ENCODE measurements at regions not wholly inside any gene's neighbourhood (a gene's known extent, or its start where the extent isn't known, plus 50 kb on each side); places are given as distances from the start of the nearest gene placed in this dataset.

GRCh38 chr13:111925146-111925875, 141.6 kb upstream of the SOX1 start:
- DNase-seq (ENCODE audit: low read depth in 2 of 2), result no peak

DNA sequence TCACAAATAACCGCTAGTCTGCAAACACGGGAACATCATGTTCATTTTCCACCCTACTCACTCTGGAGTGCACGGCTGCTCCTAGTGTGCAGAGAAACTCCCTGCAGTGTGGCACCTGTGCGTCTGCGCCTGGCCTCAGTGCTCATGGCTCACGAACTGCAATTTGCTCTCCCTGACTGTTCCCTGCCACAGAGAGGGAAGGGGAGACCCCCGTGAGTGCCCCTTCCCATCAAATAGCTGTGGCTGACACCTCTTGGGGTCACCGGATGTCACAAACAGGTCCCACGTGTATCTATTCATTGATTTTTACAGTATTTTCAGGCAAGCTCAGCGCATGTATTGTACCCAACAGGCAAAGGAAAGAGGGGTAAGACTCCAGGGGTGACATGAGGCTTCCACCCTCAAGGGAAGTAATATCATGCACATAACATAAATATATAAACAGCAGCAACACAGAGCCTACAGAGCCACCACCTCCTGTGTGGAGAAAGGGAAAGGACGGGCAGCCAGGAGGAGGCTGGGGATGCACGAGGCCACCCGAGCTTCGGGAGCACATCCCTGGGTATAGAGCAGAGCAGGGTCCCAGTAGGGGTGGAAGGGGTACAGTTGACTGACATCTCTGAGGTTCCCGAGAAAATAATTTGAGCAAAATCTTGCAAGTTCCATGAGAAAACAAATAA, 140.3 kb upstream of the SOX1 start:
- DNase-seq (ENCODE audit: low read depth in 2 of 2), result no peak

GRCh38 chr13:111927181-111927540, 139.8 kb upstream of the SOX1 start:
- no peak for DNase-seq (ENCODE audit: low read depth in 2 of 2)

DNA sequence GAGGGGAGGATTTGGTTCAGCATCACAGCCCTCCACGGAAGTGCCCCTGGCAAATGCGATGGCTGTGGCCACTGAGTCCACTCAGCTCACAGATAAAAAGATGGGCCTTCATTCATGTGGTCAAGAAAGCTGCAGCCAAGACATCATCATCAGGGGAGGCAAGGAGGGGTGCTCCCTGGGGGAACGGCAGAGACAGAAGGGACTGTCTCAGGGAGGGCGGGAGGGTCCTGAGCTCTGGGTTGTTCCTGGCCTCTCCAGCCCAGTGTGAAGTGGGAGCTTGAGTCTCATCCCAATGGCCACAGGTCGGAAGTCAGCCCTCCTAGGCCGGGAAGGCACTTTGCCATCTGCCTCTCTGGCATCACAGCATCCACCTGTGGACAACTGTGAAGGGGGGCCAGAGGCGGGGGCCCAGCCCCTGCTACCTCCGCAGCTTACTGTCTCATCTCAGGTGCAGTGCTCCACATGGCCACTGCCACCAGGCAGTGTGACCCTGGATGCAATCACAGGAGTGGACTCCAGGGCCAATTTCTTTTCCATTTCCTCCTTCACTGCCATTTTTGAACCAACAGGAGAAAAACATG, 137.8 kb upstream of the SOX1 start:
- no peak for DNase-seq (ENCODE audit: low read depth in 2 of 2)

DNA sequence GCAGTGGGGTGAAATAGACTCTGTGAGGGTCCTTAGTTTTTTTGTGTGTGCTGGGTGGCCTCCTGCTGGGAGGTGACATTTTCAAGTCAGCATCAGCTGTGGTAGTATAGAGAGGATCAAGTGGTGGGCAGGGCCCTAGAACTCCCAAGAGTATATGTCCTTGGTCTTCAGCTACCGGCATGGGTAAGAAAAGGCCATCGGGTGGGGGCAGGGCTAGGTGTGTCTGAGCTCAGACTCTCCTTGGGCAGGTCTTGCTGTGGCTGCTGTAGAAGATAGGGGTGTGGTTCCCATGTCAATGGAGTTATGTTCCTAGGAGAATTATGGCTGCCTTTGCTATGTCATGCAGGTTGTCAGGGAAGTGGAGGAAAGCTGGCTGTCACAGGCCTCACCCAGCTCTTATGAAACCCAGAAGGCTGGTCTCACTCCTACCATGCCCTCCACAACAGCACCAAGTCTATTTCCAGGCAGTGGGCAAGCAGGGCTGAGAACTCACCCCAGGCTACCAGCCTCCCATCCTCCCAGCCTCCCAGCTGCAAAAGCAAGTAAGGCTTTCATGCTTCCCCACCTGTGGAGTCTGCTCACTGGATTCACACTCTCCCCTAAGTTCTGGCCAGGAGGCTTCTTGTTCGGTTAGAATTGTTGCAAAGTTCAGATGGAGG, 130.6 kb upstream of the SOX1 start:
- DNase-seq (ENCODE audit: low read depth in 2 of 2), result no peak

DNA sequence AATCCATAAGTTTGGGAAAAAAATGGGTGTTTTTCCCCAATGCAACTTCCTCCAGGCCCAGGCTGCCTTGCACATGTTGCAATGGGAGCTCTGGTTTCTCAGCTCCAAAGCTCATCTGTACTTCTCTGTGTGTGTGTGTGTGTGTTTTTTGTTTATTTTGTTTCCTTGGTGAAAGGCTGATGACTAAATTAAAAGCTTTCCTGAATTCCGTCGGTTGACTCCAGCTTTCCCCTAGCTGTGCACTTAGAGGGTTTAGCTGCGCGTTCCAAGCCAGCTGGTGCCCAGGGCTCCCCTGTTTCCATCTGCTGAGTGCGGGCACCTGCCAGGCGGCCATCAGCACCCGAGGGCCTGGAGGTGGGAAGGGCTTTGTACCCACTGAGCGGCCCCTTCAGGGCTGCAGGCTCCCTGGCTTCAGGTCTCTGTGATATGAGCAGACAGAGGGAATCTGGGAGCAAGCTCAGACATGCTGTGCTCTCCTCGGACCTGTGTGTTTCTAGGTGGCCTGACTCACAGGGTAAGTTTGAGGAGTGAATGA, 129.1 kb upstream of the SOX1 start:
- DNase-seq (ENCODE audit: low read depth in 2 of 2), result no peak

- DNase-seq (ENCODE audit: low read depth in 2 of 2), result no peak
Observed at GRCh38 chr13:111938741-111939665, 127.9 kb upstream of the SOX1 start.

GRCh38 chr13:111939666-111940278, 127.2 kb upstream of the SOX1 start:
- no peak for DNase-seq (ENCODE audit: low read depth in 2 of 2)

DNA sequence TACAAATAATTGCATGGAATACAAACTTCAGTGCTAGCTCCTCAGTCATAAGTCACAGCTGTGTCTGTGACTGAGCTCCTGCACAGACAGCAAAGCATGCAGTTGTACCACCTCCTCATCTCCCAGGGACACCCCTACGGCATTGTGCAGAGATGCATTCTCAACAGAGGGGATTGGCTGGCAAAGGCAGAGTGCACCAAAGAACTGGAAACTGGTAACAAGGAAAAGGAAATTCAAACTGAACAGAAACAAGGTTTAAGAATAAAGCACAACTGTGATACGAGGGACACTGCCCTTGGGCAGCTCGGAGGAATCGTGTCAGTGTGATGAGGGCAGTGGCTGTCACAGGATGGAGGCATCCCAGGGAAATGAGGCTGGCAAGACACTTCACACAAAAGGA, 126.1 kb upstream of the SOX1 start:
- no peak for DNase-seq (ENCODE audit: low read depth in 2 of 2)

DNA sequence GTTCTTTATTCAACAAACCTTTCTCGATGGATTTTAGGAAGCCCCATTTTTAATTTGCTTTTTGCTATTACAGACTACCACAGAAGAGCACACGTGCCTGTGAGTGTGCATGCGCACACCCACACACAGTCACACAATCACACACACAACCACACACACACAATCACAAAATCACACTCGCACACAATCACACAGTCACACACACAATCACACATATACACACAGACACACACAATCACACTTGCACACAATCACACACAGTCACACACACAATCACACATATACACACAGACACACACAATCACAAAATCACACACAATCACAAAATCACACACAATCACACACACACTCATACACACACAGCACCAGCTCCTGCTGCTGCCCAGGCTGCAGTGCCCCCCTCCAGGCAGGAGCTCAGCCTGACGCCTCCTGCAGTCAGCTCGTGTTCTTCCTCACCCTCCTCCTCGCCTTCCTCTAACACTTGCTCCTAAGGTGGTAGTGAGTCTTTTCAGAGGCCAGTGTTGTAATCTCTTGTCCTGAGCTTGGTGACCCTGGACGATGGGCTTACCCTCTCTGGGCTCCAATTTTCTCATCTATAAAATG, 125.0 kb upstream of the SOX1 start:
- DNase-seq (ENCODE audit: low read depth in 2 of 2), result no peak

- no peak for DNase-seq (ENCODE audit: low read depth in 2 of 2)
Observed at GRCh38 chr13:111943229-111943795, 123.6 kb upstream of the SOX1 start.

DNA sequence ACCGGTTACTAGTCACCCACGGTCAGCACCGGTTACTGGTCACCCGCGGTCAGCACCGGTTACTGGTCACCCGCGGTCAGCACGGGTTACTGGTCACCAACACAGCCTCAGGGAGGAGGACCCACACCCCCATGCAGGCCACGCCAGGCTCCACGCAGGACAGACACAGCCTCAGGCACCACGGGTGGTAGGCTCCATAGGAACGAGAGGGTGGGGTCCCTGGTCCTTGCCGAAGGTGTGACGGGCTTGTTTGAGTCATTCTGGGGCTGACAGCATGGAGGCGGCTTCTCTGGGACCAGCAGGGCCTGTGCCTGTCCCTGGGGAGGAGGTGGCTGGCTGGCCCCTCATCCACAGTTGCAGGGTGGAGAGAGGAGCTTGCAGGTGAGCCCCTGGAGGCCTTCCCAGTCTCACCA, 122.8 kb upstream of the SOX1 start:
- DNase-seq (ENCODE audit: low read depth in 2 of 2), result no peak

DNA sequence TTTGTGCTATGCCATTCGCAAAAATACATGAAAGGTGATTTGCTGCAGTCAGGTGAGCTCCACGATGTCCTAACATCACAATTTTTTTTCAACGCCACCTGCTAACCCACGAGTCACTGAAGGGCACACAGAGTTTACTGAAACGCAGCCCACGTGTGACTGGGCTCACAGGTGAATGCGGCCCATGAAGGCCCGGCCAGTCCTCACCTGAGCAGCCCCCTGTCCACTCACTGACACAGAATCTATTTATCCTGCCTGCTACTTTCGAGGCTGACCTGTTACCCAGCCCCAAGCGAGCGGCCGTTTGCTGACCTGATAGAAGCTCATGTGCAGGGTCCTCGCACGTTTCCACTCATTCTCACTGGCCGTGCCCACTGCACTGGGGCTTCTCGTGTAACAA, 121.9 kb upstream of the SOX1 start:
- no peak for DNase-seq (ENCODE audit: low read depth in 2 of 2)

- no peak for DNase-seq (ENCODE audit: low read depth in 2 of 2)
Observed at GRCh38 chr13:111946214-111946613, 120.7 kb upstream of the SOX1 start.

- no peak for DNase-seq (ENCODE audit: low read depth in 2 of 2)
Observed at GRCh38 chr13:111947026-111947810, 119.7 kb upstream of the SOX1 start.

- DNase-seq (ENCODE audit: low read depth in 2 of 2), result no peak
Observed at GRCh38 chr13:111947876-111948275, 119.1 kb upstream of the SOX1 start.

- no peak for DNase-seq (ENCODE audit: low read depth in 2 of 2)
Observed at GRCh38 chr13:111948281-111948680, 118.7 kb upstream of the SOX1 start.

GRCh38 chr13:111948811-111949210, 118.1 kb upstream of the SOX1 start:
- DNase-seq (ENCODE audit: low read depth in 2 of 2), result no peak

- DNase-seq (ENCODE audit: low read depth in 2 of 2), result no peak
Observed at GRCh38 chr13:111949311-111949710, 117.6 kb upstream of the SOX1 start.
